ENCODE measurements at regions not wholly inside any gene's neighbourhood (a gene's known extent, or its start where the extent isn't known, plus 50 kb on each side); places are given as distances from the start of the nearest gene placed in this dataset.

- no peak for DNase-seq (ENCODE audit: low spot score, unreplicated experiment)
- Mint-ChIP-seq H3K27me3 (no peaks in the 10 kb centered on the region), H3K9me3 (ENCODE audit: low read depth) (peaks cover 3% of the 10 kb centered on the region), H3K36me3 (ENCODE audit: insufficient read depth) (no peaks in the 10 kb centered on the region), H3K4me1 (ENCODE audit: low read depth) (peaks cover 20% of the 10 kb centered on the region), H3K27ac (no peak overlapping the region), H3K4me3 (ENCODE audit: low read depth) (no peak overlapping the region)
- TF ChIP-seq, protein P1, sequence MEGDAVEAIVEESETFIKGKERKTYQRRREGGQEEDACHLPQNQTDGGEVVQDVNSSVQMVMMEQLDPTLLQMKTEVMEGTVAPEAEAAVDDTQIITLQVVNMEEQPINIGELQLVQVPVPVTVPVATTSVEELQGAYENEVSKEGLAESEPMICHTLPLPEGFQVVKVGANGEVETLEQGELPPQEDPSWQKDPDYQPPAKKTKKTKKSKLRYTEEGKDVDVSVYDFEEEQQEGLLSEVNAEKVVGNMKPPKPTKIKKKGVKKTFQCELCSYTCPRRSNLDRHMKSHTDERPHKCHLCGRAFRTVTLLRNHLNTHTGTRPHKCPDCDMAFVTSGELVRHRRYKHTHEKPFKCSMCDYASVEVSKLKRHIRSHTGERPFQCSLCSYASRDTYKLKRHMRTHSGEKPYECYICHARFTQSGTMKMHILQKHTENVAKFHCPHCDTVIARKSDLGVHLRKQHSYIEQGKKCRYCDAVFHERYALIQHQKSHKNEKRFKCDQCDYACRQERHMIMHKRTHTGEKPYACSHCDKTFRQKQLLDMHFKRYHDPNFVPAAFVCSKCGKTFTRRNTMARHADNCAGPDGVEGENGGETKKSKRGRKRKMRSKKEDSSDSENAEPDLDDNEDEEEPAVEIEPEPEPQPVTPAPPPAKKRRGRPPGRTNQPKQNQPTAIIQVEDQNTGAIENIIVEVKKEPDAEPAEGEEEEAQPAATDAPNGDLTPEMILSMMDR (IDR thresholded peaks at IDR 0.05; ENCODE audit: unreplicated experiment): no peak
Observed at GRCh38 chr11:94702481-94702880, 65.7 kb upstream of the AMOTL1 start.

- DNase-seq (ENCODE audit: low spot score, unreplicated experiment): no peak
- H3K27ac Mint-ChIP-seq: no peak overlapping the region
- TF ChIP-seq, protein P1 (IDR thresholded peaks at IDR 0.05; ENCODE audit: unreplicated experiment): no peak
- peaks cover 33% of the 10 kb centered on the region for H3K4me1 Mint-ChIP-seq (ENCODE audit: low read depth)
- peaks cover 3% of the 10 kb centered on the region for H3K9me3 Mint-ChIP-seq (ENCODE audit: low read depth)
- no peak overlapping the region for H3K4me3 Mint-ChIP-seq (ENCODE audit: low read depth)
- no peaks in the 10 kb centered on the region for H3K27me3 Mint-ChIP-seq
- H3K36me3 Mint-ChIP-seq (ENCODE audit: insufficient read depth): no peaks in the 10 kb centered on the region
Observed at GRCh38 chr11:94705419-94705818, 62.7 kb upstream of the AMOTL1 start.

GRCh38 chr11:94705891-94706615, 62.1 kb upstream of the AMOTL1 start:
- Mint-ChIP-seq H3K4me3 (ENCODE audit: low read depth) (no peak overlapping the region), H3K9me3 (ENCODE audit: low read depth) (peaks cover 3% of the 10 kb centered on the region), H3K27me3 (no peaks in the 10 kb centered on the region), H3K4me1 (ENCODE audit: low read depth) (peaks cover 33% of the 10 kb centered on the region), H3K27ac (no peak overlapping the region), H3K36me3 (ENCODE audit: insufficient read depth) (no peaks in the 10 kb centered on the region)
- no peak for DNase-seq (ENCODE audit: low spot score, unreplicated experiment)
- TF ChIP-seq, protein P1 (IDR thresholded peaks at IDR 0.05; ENCODE audit: unreplicated experiment): no peak

- no peaks in the 10 kb centered on the region for H3K36me3 Mint-ChIP-seq (ENCODE audit: insufficient read depth)
- no peaks in the 10 kb centered on the region for H3K27me3 Mint-ChIP-seq
- no peak overlapping the region for H3K4me3 Mint-ChIP-seq (ENCODE audit: low read depth)
- no peak for DNase-seq (ENCODE audit: low spot score, unreplicated experiment)
- peaks cover 33% of the 10 kb centered on the region for H3K4me1 Mint-ChIP-seq (ENCODE audit: low read depth)
- no peak overlapping the region for H3K27ac Mint-ChIP-seq
- H3K9me3 Mint-ChIP-seq (ENCODE audit: low read depth): no peaks in the 10 kb centered on the region
- TF ChIP-seq, protein P1 (IDR thresholded peaks at IDR 0.05; ENCODE audit: unreplicated experiment): no peak
Observed at GRCh38 chr11:94708176-94708575, 60.0 kb upstream of the AMOTL1 start.

DNA sequence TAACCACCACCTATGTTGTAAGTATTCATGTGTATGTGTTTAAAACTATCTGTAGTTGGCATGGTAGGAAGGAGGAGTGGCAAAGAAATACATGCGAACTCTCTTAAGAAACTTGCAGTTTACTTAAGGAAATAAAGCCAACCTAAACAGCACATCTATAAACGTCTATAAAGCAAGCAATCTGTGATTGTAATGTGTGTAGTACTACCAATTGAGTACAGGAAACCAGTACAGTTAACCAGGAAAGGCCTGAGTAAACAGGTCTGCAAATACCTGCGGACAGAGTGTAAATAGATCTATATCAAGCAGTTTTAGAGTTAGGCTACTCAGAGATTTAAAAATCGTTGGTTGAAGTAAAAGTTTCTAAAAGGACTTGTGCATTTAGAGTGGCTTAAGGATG, 59.5 kb upstream of the AMOTL1 start:
- Mint-ChIP-seq H3K4me3 (ENCODE audit: low read depth) (no peak overlapping the region), H3K27me3 (no peaks in the 10 kb centered on the region), H3K9me3 (ENCODE audit: low read depth) (peaks cover 2% of the 10 kb centered on the region), H3K4me1 (ENCODE audit: low read depth) (peaks cover 33% of the 10 kb centered on the region), H3K27ac (no peak overlapping the region), H3K36me3 (ENCODE audit: insufficient read depth) (no peaks in the 10 kb centered on the region)
- no peak for DNase-seq (ENCODE audit: low spot score, unreplicated experiment)
- TF ChIP-seq, protein P1 (IDR thresholded peaks at IDR 0.05; ENCODE audit: unreplicated experiment): no peak
